ENCODE measurements at regions not wholly inside any gene's neighbourhood (a gene's known extent, or its start where the extent isn't known, plus 50 kb on each side); places are given as distances from the start of the nearest gene placed in this dataset.
A peak's percentile ranks its signal among the peaks of the same experiment; 100 is the strongest.

GRCh38 chr4:18593297-18594002, 571.9 kb upstream of the LCORL start:
- DNase-seq (ENCODE audit: low read depth) = peak; percentile 43

- no peak for DNase-seq (ENCODE audit: low read depth)
Observed at GRCh38 chr4:18582841-18583240, 561.3 kb upstream of the LCORL start.

- DNase-seq (ENCODE audit: low read depth) = no peak
Observed at GRCh38 chr4:18578307-18578706, 556.8 kb upstream of the LCORL start.

- DNase-seq (ENCODE audit: low read depth) = no peak
Observed at GRCh38 chr4:18572481-18572880, 550.9 kb upstream of the LCORL start.

- DNase-seq (ENCODE audit: low read depth) = no peak
Observed at GRCh38 chr4:18571301-18571761, 549.8 kb upstream of the LCORL start.

GRCh38 chr4:18570370-18570769, 548.8 kb upstream of the LCORL start:
- DNase-seq (ENCODE audit: low read depth) = no peak

- no peak for DNase-seq (ENCODE audit: low read depth)
Observed at GRCh38 chr4:18568600-18568999, 547.0 kb upstream of the LCORL start.

GRCh38 chr4:18566970-18567799, 545.6 kb upstream of the LCORL start:
- no peak for DNase-seq (ENCODE audit: low read depth)

- no peak for DNase-seq (ENCODE audit: low read depth)
Observed at GRCh38 chr4:18559492-18559891, 537.9 kb upstream of the LCORL start.

GRCh38 chr4:18556402-18556801, 534.8 kb upstream of the LCORL start:
- no peak for DNase-seq (ENCODE audit: low read depth)

GRCh38 chr4:18540349-18540748, 518.8 kb upstream of the LCORL start:
- DNase-seq (ENCODE audit: low read depth) = no peak

- no peak for DNase-seq (ENCODE audit: low read depth)
Observed at GRCh38 chr4:18538121-18538520, 516.6 kb upstream of the LCORL start.

GRCh38 chr4:18536428-18536827, 514.9 kb upstream of the LCORL start:
- DNase-seq (ENCODE audit: low read depth) = no peak

GRCh38 chr4:18535948-18536347, 514.4 kb upstream of the LCORL start:
- DNase-seq (ENCODE audit: low read depth) = no peak

GRCh38 chr4:18533262-18533775, 511.8 kb upstream of the LCORL start:
- no peak for DNase-seq (ENCODE audit: low read depth)

- DNase-seq (ENCODE audit: low read depth) = no peak
Observed at GRCh38 chr4:18531731-18532130, 510.2 kb upstream of the LCORL start.

GRCh38 chr4:18529482-18529881, 507.9 kb upstream of the LCORL start:
- no peak for DNase-seq (ENCODE audit: low read depth)

- DNase-seq (ENCODE audit: low read depth) = no peak
Observed at GRCh38 chr4:18524667-18525066, 503.1 kb upstream of the LCORL start.

- no peak for DNase-seq (ENCODE audit: low read depth)
Observed at GRCh38 chr4:18518098-18518497, 496.5 kb upstream of the LCORL start.

GRCh38 chr4:18513861-18514260, 492.3 kb upstream of the LCORL start:
- DNase-seq (ENCODE audit: low read depth) = no peak

GRCh38 chr4:18512718-18513117, 491.2 kb upstream of the LCORL start:
- no peak for DNase-seq (ENCODE audit: low read depth)

GRCh38 chr4:18511727-18512126, 490.2 kb upstream of the LCORL start:
- DNase-seq (ENCODE audit: low read depth) = no peak

- DNase-seq (ENCODE audit: low read depth) = no peak
Observed at GRCh38 chr4:18508786-18509185, 487.2 kb upstream of the LCORL start.

All from Daoy (cell line).